ENCODE measurements at regions not wholly inside any gene's neighbourhood (a gene's known extent, or its start where the extent isn't known, plus 50 kb on each side); places are given as distances from the start of the nearest gene placed in this dataset.

GRCh38 chr1:222306011-222306410 is 241.9 kb downstream of the HHIPL2 start:
- ChIA-PET POLR2A (interaction anchor here (0.7 kb wide), 1 partner anchor 759 kb away, joined by 3 read pairs; no protein-coding TSS in a partner anchor), CTCF (no interaction called here)

More at GRCh38 chr1:222306011-222306410, 241.9 kb downstream of the HHIPL2 start:
- DNase-seq (ENCODE audit: low spot score) = no peak
- Mint-ChIP-seq H3K27me3 (ENCODE audit: low read depth) (no peaks in the 10 kb centered on the region), H3K27ac (no peak overlapping the region), H3K4me1 (peaks cover under 1% of the 10 kb centered on the region; the same call in 1 of the 2 replicates), H3K4me3 (no peak overlapping the region), H3K9me3 (no peaks in the 10 kb centered on the region), H3K36me3 (no peaks in the 10 kb centered on the region)
- no peak for ATAC-seq
- TF ChIP-seq ZNF396 (CRISPR knock-in tag; IDR thresholded peaks at IDR 0.05; ENCODE audit: borderline replicate concordance) = no peak
- TF ChIP-seq GRHL2 (CRISPR knock-in tag; IDR thresholded peaks at IDR 0.05; ENCODE audit: insufficient replicate concordance, severe bottlenecking) = no peak
- no peak for TF ChIP-seq STAT6 (CRISPR knock-in tag; conservative IDR thresholded peaks at IDR 0.05; ENCODE audit: low read depth)
- no peak for TF ChIP-seq TEAD4 (CRISPR knock-in tag; IDR thresholded peaks at IDR 0.05)
- no peak for TF ChIP-seq CREB1 (CRISPR knock-in tag; IDR thresholded peaks at IDR 0.05)
- no peak for TF ChIP-seq CTCF (IDR thresholded peaks at IDR 0.05)
- no peak for TF ChIP-seq ATF3 (CRISPR knock-in tag; conservative IDR thresholded peaks at IDR 0.05)
- no peak for TF ChIP-seq SOX15 (CRISPR knock-in tag; IDR thresholded peaks at IDR 0.05)
- no peak for TF ChIP-seq ERG (CRISPR knock-in tag; IDR thresholded peaks at IDR 0.05)
- no peak for TF ChIP-seq ATF1 (CRISPR knock-in tag; IDR thresholded peaks at IDR 0.05)
- TF ChIP-seq HMGXB4 (CRISPR knock-in tag; IDR thresholded peaks at IDR 0.05) = no peak
- TF ChIP-seq PRDM15 (CRISPR knock-in tag; IDR thresholded peaks at IDR 0.05) = no peak
- no peak for TF ChIP-seq ZNF219 (CRISPR knock-in tag; IDR thresholded peaks at IDR 0.05; ENCODE audit: borderline replicate concordance)
- TF ChIP-seq ATF2 (CRISPR knock-in tag; IDR thresholded peaks at IDR 0.05; ENCODE audit: borderline replicate concordance, low read depth) = no peak
- no peak for TF ChIP-seq ZNF232 (CRISPR knock-in tag; IDR thresholded peaks at IDR 0.05)
- TF ChIP-seq TEAD1 (CRISPR knock-in tag; IDR thresholded peaks at IDR 0.05) = no peak
- TF ChIP-seq ELF4 (CRISPR knock-in tag; IDR thresholded peaks at IDR 0.05; ENCODE audit: low read depth) = no peak

All from WTC11 (cell line).